Nephron (organoid): ENCODE measurements at regions not wholly inside any gene's neighbourhood (a gene's known extent, or its start where the extent isn't known, plus 50 kb on each side); places are given as distances from the start of the nearest gene placed in this dataset.

Experiments used
- H3K27ac Mint-ChIP-seq, 3 experiments: 2 replicates each; pipeline ENCODE4 v1.8.0; 2020; ENCODE audit warnings: mixed read lengths in 3 of 3, mild to moderate bottlenecking in 2 of 3, moderate library complexity in 1 of 3
- H3K27me3 Mint-ChIP-seq: 2 replicates; pipeline ENCODE4 v1.8.0; 2021; ENCODE audit warnings: low read depth, mild to moderate bottlenecking, moderate library complexity, mixed read lengths
- H3K36me3 Mint-ChIP-seq: 2 replicates; pipeline ENCODE4 v1.8.0; 2020; ENCODE audit warnings: low read depth, mixed read lengths
- H3K4me1 Mint-ChIP-seq: 2 replicates; pipeline ENCODE4 v1.8.0; 2020; ENCODE audit warnings: mixed read lengths
- H3K4me3 Mint-ChIP-seq, 3 experiments: 2 replicates each; pipeline ENCODE4 v1.8.0; 2020; ENCODE audit warnings: mild to moderate bottlenecking in 3 of 3, mixed read lengths in 3 of 3, moderate library complexity in 2 of 3
- H3K9me3 Mint-ChIP-seq: 2 replicates; pipeline ENCODE4 v1.8.0; 2020; ENCODE audit warnings: mixed read lengths
- CTCF ChIP-seq, 3 experiments: fragments of 200-600 bp; sonication (generic); IDR thresholded peaks; one replicate each; pipeline ENCODE4 v1.5.0; 2021; ENCODE audit warnings: antibody characterized with exemption in 3 of 3; ENCODE audit not compliant: unreplicated experiment in 3 of 3

GRCh38 chr18:29459972-29460371 lies 1283.0 kb upstream of the CDH2 start:
- Mint-ChIP-seq H3K4me3 (no peak overlapping the region), H3K4me1 (peaks cover 11% of the 10 kb centered on the region), H3K36me3 (no peaks in the 10 kb centered on the region), H3K27ac (peak overlapping the region in 1 of 3 experiments; percentile 14), H3K27me3 (no peaks in the 10 kb centered on the region), H3K9me3 (no peaks in the 10 kb centered on the region)
- TF ChIP-seq CTCF (IDR thresholded peaks at IDR 0.05; ENCODE audit: unreplicated experiment in 3 of 3) = no peak

GRCh38 chr18:29457316-29457889 lies 1280.5 kb upstream of the CDH2 start:
- H3K9me3 Mint-ChIP-seq = no peaks in the 10 kb centered on the region
- no peak overlapping the region for H3K4me3 Mint-ChIP-seq
- H3K27ac Mint-ChIP-seq = no peak overlapping the region
- peaks cover 11% of the 10 kb centered on the region for H3K4me1 Mint-ChIP-seq
- no peaks in the 10 kb centered on the region for H3K36me3 Mint-ChIP-seq
- no peaks in the 10 kb centered on the region for H3K27me3 Mint-ChIP-seq
- no peak for TF ChIP-seq CTCF (IDR thresholded peaks at IDR 0.05; ENCODE audit: unreplicated experiment in 3 of 3)

- no peaks in the 10 kb centered on the region for H3K36me3 Mint-ChIP-seq
- no peak for TF ChIP-seq CTCF (IDR thresholded peaks at IDR 0.05; ENCODE audit: unreplicated experiment in 3 of 3)
- peaks cover 10% of the 10 kb centered on the region for H3K4me1 Mint-ChIP-seq
- no peaks in the 10 kb centered on the region for H3K27me3 Mint-ChIP-seq
- H3K4me3 Mint-ChIP-seq = no peak overlapping the region
- H3K9me3 Mint-ChIP-seq = no peaks in the 10 kb centered on the region
- H3K27ac Mint-ChIP-seq = peak overlapping the region in 2 of 3 experiments; percentile 58 to 72
Measured at GRCh38 chr18:29449424-29449823, 1272.5 kb upstream of the CDH2 start.

GRCh38 chr18:29439398-29439797 lies 1262.5 kb upstream of the CDH2 start:
- TF ChIP-seq CTCF (IDR thresholded peaks at IDR 0.05; ENCODE audit: unreplicated experiment in 3 of 3) = no peak
- Mint-ChIP-seq H3K9me3 (no peaks in the 10 kb centered on the region), H3K27ac (no peak overlapping the region), H3K27me3 (no peaks in the 10 kb centered on the region), H3K4me3 (no peak overlapping the region), H3K36me3 (no peaks in the 10 kb centered on the region), H3K4me1 (no peaks in the 10 kb centered on the region)

GRCh38 chr18:29436459-29436858 lies 1259.5 kb upstream of the CDH2 start:
- H3K36me3 Mint-ChIP-seq = no peaks in the 10 kb centered on the region
- no peaks in the 10 kb centered on the region for H3K4me1 Mint-ChIP-seq
- peaks cover 3% of the 10 kb centered on the region for H3K9me3 Mint-ChIP-seq
- no peak for TF ChIP-seq CTCF (IDR thresholded peaks at IDR 0.05; ENCODE audit: unreplicated experiment in 3 of 3)
- H3K4me3 Mint-ChIP-seq = no peak overlapping the region
- no peak overlapping the region for H3K27ac Mint-ChIP-seq
- no peaks in the 10 kb centered on the region for H3K27me3 Mint-ChIP-seq

- H3K4me1 Mint-ChIP-seq = no peaks in the 10 kb centered on the region
- H3K36me3 Mint-ChIP-seq = no peaks in the 10 kb centered on the region
- H3K27me3 Mint-ChIP-seq = no peaks in the 10 kb centered on the region
- H3K27ac Mint-ChIP-seq = no peak overlapping the region
- H3K4me3 Mint-ChIP-seq = no peak overlapping the region
- peaks cover 10% of the 10 kb centered on the region for H3K9me3 Mint-ChIP-seq
- no peak for TF ChIP-seq CTCF (IDR thresholded peaks at IDR 0.05; ENCODE audit: unreplicated experiment in 3 of 3)
Measured at GRCh38 chr18:29434650-29435049, 1257.7 kb upstream of the CDH2 start.
